Mucosa of stomach (tissue), 1 donor: ENCODE measurements at regions not wholly inside any gene's neighbourhood (a gene's known extent, or its start where the extent isn't known, plus 50 kb on each side); places are given as distances from the start of the nearest gene placed in this dataset.

Source experiments
- H3K27me3 ChIP-seq: one replicate; pipeline ENCODE4 v1.7.0; 2013; ENCODE audit warnings: mild to moderate bottlenecking, low read length; ENCODE audit not compliant: control insufficient read depth, insufficient read depth
- H3K36me3 ChIP-seq: one replicate; pipeline ENCODE4 v1.7.0; 2013; ENCODE audit warnings: low read length; ENCODE audit not compliant: control insufficient read depth, insufficient read depth
- H3K4me1 ChIP-seq: one replicate; pipeline ENCODE4 v1.7.0; 2013; ENCODE audit warnings: mild to moderate bottlenecking, low read length; ENCODE audit not compliant: control insufficient read depth, insufficient read depth
- H3K4me3 ChIP-seq: one replicate; pipeline ENCODE4 v1.7.0; 2013; ENCODE audit warnings: low read length
- H3K9ac ChIP-seq: one replicate; pipeline ENCODE4 v1.7.0; 2013; ENCODE audit warnings: mild to moderate bottlenecking, low read length, moderate library complexity
- H3K9me3 ChIP-seq: one replicate; pipeline ENCODE4 v1.7.0; 2013; ENCODE audit warnings: mild to moderate bottlenecking, low read length, moderate library complexity; ENCODE audit not compliant: control insufficient read depth
- donor health status: Pancreatic carcinoma.

- H3K9ac ChIP-seq = no peak overlapping the region
- no peaks in the 10 kb centered on the region for H3K9me3 ChIP-seq
- H3K36me3 ChIP-seq = no peaks in the 10 kb centered on the region
- H3K4me3 ChIP-seq = no peak overlapping the region
- H3K4me1 ChIP-seq = no peaks in the 10 kb centered on the region
- no peaks in the 10 kb centered on the region for H3K27me3 ChIP-seq
These were observed 130.2 kb upstream of the SALL3 start for GRCh38 chr18:78849458-78849857.

GRCh38 chr18:78853341-78853740, 126.3 kb upstream of the SALL3 start:
- H3K36me3 ChIP-seq = no peaks in the 10 kb centered on the region
- H3K4me1 ChIP-seq = no peaks in the 10 kb centered on the region
- H3K4me3 ChIP-seq = no peak overlapping the region
- H3K9ac ChIP-seq = no peak overlapping the region
- H3K9me3 ChIP-seq = no peaks in the 10 kb centered on the region
- H3K27me3 ChIP-seq = no peaks in the 10 kb centered on the region

- Histone ChIP-seq H3K9ac (no peak overlapping the region), H3K9me3 (no peaks in the 10 kb centered on the region), H3K27me3 (no peaks in the 10 kb centered on the region), H3K4me3 (no peak overlapping the region), H3K4me1 (no peaks in the 10 kb centered on the region), H3K36me3 (no peaks in the 10 kb centered on the region)
These were observed 124.4 kb upstream of the SALL3 start for GRCh38 chr18:78855188-78855587.

- Histone ChIP-seq H3K4me3 (no peak overlapping the region), H3K27me3 (no peaks in the 10 kb centered on the region), H3K4me1 (no peaks in the 10 kb centered on the region), H3K9ac (no peak overlapping the region), H3K36me3 (no peaks in the 10 kb centered on the region), H3K9me3 (no peaks in the 10 kb centered on the region)
These were observed 122.9 kb upstream of the SALL3 start for GRCh38 chr18:78856569-78857313.

- Histone ChIP-seq H3K4me1 (no peaks in the 10 kb centered on the region), H3K36me3 (no peaks in the 10 kb centered on the region), H3K4me3 (no peak overlapping the region), H3K9ac (no peak overlapping the region), H3K9me3 (no peaks in the 10 kb centered on the region), H3K27me3 (no peaks in the 10 kb centered on the region)
These were observed 122.1 kb upstream of the SALL3 start for GRCh38 chr18:78857314-78858150.

- H3K9ac ChIP-seq = no peak overlapping the region
- no peaks in the 10 kb centered on the region for H3K36me3 ChIP-seq
- no peaks in the 10 kb centered on the region for H3K27me3 ChIP-seq
- no peaks in the 10 kb centered on the region for H3K4me1 ChIP-seq
- no peak overlapping the region for H3K4me3 ChIP-seq
- H3K9me3 ChIP-seq = no peaks in the 10 kb centered on the region
These were observed 119.9 kb upstream of the SALL3 start for GRCh38 chr18:78859686-78860085.

GRCh38 chr18:78860117-78860516, 119.5 kb upstream of the SALL3 start:
- no peaks in the 10 kb centered on the region for H3K9me3 ChIP-seq
- H3K27me3 ChIP-seq = no peaks in the 10 kb centered on the region
- no peaks in the 10 kb centered on the region for H3K36me3 ChIP-seq
- no peaks in the 10 kb centered on the region for H3K4me1 ChIP-seq
- no peak overlapping the region for H3K4me3 ChIP-seq
- H3K9ac ChIP-seq = no peak overlapping the region

GRCh38 chr18:78861116-78861515, 118.5 kb upstream of the SALL3 start:
- no peak overlapping the region for H3K9ac ChIP-seq
- no peak overlapping the region for H3K4me3 ChIP-seq
- H3K9me3 ChIP-seq = no peaks in the 10 kb centered on the region
- no peaks in the 10 kb centered on the region for H3K27me3 ChIP-seq
- H3K4me1 ChIP-seq = no peaks in the 10 kb centered on the region
- H3K36me3 ChIP-seq = no peaks in the 10 kb centered on the region

GRCh38 chr18:78861706-78862105, 117.9 kb upstream of the SALL3 start:
- Histone ChIP-seq H3K27me3 (no peaks in the 10 kb centered on the region), H3K4me3 (no peak overlapping the region), H3K4me1 (no peaks in the 10 kb centered on the region)

GRCh38 chr18:78862395-78862794, 117.2 kb upstream of the SALL3 start:
- Histone ChIP-seq H3K27me3 (no peaks in the 10 kb centered on the region), H3K4me3 (no peak overlapping the region), H3K9me3 (no peaks in the 10 kb centered on the region), H3K9ac (no peak overlapping the region), H3K4me1 (no peaks in the 10 kb centered on the region), H3K36me3 (no peaks in the 10 kb centered on the region)

More at GRCh38 chr18:78861706-78862105, 117.9 kb upstream of the SALL3 start:
- H3K36me3 ChIP-seq = no peaks in the 10 kb centered on the region
- H3K9me3 ChIP-seq = no peaks in the 10 kb centered on the region
- H3K9ac ChIP-seq = no peak overlapping the region

GRCh38 chr18:78865056-78865598, 114.5 kb upstream of the SALL3 start:
- Histone ChIP-seq H3K9ac (no peak overlapping the region), H3K9me3 (no peaks in the 10 kb centered on the region), H3K27me3 (no peaks in the 10 kb centered on the region), H3K36me3 (no peaks in the 10 kb centered on the region), H3K4me1 (no peaks in the 10 kb centered on the region), H3K4me3 (no peak overlapping the region)

GRCh38 chr18:78865771-78866310, 113.8 kb upstream of the SALL3 start:
- Histone ChIP-seq H3K4me1 (no peaks in the 10 kb centered on the region), H3K36me3 (no peaks in the 10 kb centered on the region), H3K9me3 (no peaks in the 10 kb centered on the region), H3K9ac (no peak overlapping the region), H3K4me3 (no peak overlapping the region), H3K27me3 (no peaks in the 10 kb centered on the region)
